Epithelial cell of proximal tubule (primary cell): ENCODE measurements at regions not wholly inside any gene's neighbourhood (a gene's known extent, or its start where the extent isn't known, plus 50 kb on each side); places are given as distances from the start of the nearest gene placed in this dataset.

ENCODE experiments used
- DNase-seq: peaks from one replicate; pipeline ENCODE4 v3.0.0-alpha.2; 2011; ENCODE audit warnings: low read depth
- H3K4me3 ChIP-seq: 2 replicates; pipeline ENCODE4 v1.5.1; 2011; ENCODE audit warnings: low read depth, mild to moderate bottlenecking, low read length
- CTCF ChIP-seq: conservative IDR thresholded peaks from 2 replicates; pipeline ENCODE4 v1.5.1; 2012; ENCODE audit warnings: low read depth, mild to moderate bottlenecking, low read length

GRCh38 chr20:59473742-59474141, 130.6 kb upstream of the PHACTR3 start:
- DNase-seq, result no peak
- H3K4me3 ChIP-seq, result no peak overlapping the region
- TF ChIP-seq CTCF, result no peak

- H3K4me3 ChIP-seq, result no peak overlapping the region
- DNase-seq, result no peak
Observed at GRCh38 chr20:59481067-59481466, 123.3 kb upstream of the PHACTR3 start.

GRCh38 chr20:59481477-59482018, 122.8 kb upstream of the PHACTR3 start:
- no peak for TF ChIP-seq CTCF
- DNase-seq, result no peak
- no peak overlapping the region for H3K4me3 ChIP-seq

More at GRCh38 chr20:59481067-59481466, 123.3 kb upstream of the PHACTR3 start:
- TF ChIP-seq CTCF, result no peak

GRCh38 chr20:59482351-59483187, 121.8 kb upstream of the PHACTR3 start:
- TF ChIP-seq CTCF, result no peak
- no peak overlapping the region for H3K4me3 ChIP-seq
- no peak for DNase-seq

- no peak for TF ChIP-seq CTCF
- no peak for DNase-seq
- H3K4me3 ChIP-seq, result no peak overlapping the region
Observed at GRCh38 chr20:59483481-59483880, 120.9 kb upstream of the PHACTR3 start.

GRCh38 chr20:59484228-59484627, 120.1 kb upstream of the PHACTR3 start:
- DNase-seq, result no peak
- no peak overlapping the region for H3K4me3 ChIP-seq
- no peak for TF ChIP-seq CTCF
